AG04449 (cell line): ENCODE measurements at regions not wholly inside any gene's neighbourhood (a gene's known extent, or its start where the extent isn't known, plus 50 kb on each side); places are given as distances from the start of the nearest gene placed in this dataset.
"Not testable (repeated sequence)": the region's sequence is repeated elsewhere in the genome, so short reads cannot be mapped to it uniquely, and the experiment has no call there.

Source experiments
- CTCF ChIA-PET: fragments of 350-600 bp; formaldehyde crosslinking; extraction: SDS; loops from one replicate; lab custom pipeline; 2021; ENCODE audit warnings: antibody characterized with exemption; lab: Yijun Ruan, JAX
- POLR2A ChIA-PET: fragments of 400-600, 350-600 bp; formaldehyde crosslinking; extraction: SDS; loops from one replicate; lab custom pipeline; 2020; ENCODE audit warnings: antibody characterized with exemption, inconsistent platforms; lab: Yijun Ruan, JAX
- DNase-seq: peaks from one replicate; pipeline ENCODE4 v3.0.0-alpha.2; 2010; ENCODE audit warnings: low read depth, low spot score
- H3K4me3 ChIP-seq: 2 replicates; pipeline ENCODE4 v1.5.1; 2011; ENCODE audit warnings: low read depth, mild to moderate bottlenecking, control low read depth, low read length
- TF ChIP-seq, protein P1 (sequence below): IDR thresholded peaks from one replicate; pipeline ENCODE4 v1.5.1; 2011; ENCODE audit warnings: mild to moderate bottlenecking, moderate library complexity, low read length, control low read depth, inconsistent platforms; ENCODE audit not compliant: insufficient read depth; ENCODE audit errors: missing control alignments

DNA sequence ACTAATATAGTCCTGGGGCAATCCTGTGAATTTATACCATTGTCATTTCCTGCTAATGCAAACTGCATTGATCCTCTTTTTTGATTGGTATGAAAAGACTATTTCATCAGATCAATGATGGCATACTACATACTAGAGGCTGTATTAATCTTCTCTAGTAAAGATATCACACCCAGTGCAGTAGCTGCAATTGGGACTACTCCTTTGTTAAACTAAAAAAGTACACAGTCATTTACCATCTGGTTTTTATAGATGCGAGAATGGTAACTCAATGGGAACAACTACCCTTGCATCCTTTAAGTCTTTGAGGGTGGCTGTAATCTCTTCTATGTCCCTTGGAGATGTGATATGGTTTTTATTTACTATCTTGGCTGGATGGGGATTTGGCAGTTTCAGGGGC, 80.2 kb upstream of the STK38L start:
- no peak for DNase-seq
- H3K4me3 ChIP-seq, result no peak overlapping the region
- TF ChIP-seq, protein P1, sequence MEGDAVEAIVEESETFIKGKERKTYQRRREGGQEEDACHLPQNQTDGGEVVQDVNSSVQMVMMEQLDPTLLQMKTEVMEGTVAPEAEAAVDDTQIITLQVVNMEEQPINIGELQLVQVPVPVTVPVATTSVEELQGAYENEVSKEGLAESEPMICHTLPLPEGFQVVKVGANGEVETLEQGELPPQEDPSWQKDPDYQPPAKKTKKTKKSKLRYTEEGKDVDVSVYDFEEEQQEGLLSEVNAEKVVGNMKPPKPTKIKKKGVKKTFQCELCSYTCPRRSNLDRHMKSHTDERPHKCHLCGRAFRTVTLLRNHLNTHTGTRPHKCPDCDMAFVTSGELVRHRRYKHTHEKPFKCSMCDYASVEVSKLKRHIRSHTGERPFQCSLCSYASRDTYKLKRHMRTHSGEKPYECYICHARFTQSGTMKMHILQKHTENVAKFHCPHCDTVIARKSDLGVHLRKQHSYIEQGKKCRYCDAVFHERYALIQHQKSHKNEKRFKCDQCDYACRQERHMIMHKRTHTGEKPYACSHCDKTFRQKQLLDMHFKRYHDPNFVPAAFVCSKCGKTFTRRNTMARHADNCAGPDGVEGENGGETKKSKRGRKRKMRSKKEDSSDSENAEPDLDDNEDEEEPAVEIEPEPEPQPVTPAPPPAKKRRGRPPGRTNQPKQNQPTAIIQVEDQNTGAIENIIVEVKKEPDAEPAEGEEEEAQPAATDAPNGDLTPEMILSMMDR, result no peak
- ChIA-PET POLR2A (interaction anchor here (1.5 kb wide), 1 partner anchor 16 kb away, joined by 3 read pairs; no protein-coding TSS in a partner anchor), CTCF (interaction anchor here (0.9 to 2.7 kb wide), 3 partner anchors 17 to 22 kb away, joined by 3 to 9 read pairs (median 3); no protein-coding TSS in a partner anchor)

DNA sequence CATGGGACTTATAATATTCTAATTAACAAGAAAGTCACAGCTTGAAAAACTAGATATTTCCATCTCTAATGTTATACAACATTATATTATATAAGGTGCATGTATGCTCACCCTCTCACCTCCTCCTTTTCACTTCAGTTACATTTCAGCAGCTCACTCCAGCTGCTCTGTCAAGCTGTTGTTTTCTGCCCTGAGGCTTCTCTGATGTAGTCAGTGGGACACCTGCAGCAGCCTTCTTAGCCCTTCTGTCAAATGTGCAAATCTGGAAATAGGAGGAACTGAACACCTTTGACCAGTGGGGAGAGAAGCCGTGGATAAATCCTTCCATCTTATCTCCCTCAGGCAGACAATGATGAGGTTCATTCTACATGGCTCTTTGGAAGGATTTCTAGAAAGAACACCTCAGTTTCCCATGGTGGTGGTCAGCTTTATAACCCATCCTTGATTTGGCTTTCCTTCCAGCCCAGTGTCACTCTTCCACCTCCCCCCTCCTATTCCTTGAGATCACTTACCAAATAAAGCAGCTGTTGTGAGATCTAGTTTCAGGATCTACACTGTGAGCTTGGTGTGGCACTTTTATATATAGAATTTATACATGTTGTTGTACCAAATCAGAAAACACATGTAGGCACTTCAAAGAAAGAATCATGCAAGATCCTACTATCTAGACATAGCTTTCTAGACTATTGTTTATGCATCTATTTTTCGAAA, 79.6 kb upstream of the STK38L start:
- TF ChIP-seq, protein P1, result no peak
- ChIA-PET CTCF (interaction anchor here (0.6 to 2.7 kb wide), 5 partner anchors 16 to 276 kb away, joined by 3 to 9 read pairs (median 3); no protein-coding TSS in a partner anchor), POLR2A (interaction anchor here (0.7 to 1.5 kb wide), 2 partner anchors 15 to 188 kb away, joined by 3 to 4 read pairs; no protein-coding TSS in a partner anchor)
- no peak for DNase-seq
- H3K4me3 ChIP-seq, result no peak overlapping the region

GRCh38 chr12:27165958-27166357, 78.1 kb upstream of the STK38L start:
- CTCF ChIA-PET, POLR2A ChIA-PET, H3K4me3 ChIP-seq, DNase-seq: not testable (repeated sequence)

DNA sequence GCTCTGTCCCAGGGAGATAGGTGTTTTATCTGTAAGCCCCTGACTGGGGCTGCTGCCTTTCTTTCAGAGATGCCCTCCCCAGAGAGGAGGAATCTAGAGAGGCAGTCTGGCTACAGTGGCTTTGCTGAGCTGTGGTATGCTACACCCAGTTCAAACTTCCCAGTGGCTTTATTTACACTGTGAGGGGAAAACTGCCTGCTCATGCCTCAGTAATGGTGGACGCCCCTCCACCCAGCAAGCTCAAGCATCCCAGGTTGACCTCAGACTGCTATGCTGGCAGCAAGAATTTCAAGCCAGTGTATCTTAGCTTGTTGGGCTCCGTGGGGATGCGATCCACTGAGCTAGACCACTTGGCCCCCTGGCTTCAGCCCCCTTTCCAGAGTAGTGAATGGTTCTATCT, 72.6 kb upstream of the STK38L start:
- H3K4me3 ChIP-seq, DNase-seq, CTCF ChIA-PET: not testable (repeated sequence)
- POLR2A ChIA-PET, result interaction anchor here (1.7 kb wide), 1 partner anchor 8 kb away, joined by 4 read pairs; no protein-coding TSS in a partner anchor

- DNase-seq, result no peak
- ChIA-PET POLR2A (interaction anchor here (1.0 to 1.1 kb wide), 2 partner anchors 10 to 17 kb away, joined by 3 read pairs; no protein-coding TSS in a partner anchor), CTCF (interaction anchor here (0.8 to 2.4 kb wide), 6 partner anchors 10 to 161 kb away, joined by 3 to 10 read pairs (median 4); no protein-coding TSS in a partner anchor)
- TF ChIP-seq, protein P1, result no peak
- H3K4me3 ChIP-seq, result no peak overlapping the region
These were observed 67.3 kb upstream of the STK38L start for GRCh38 chr12:27176765-27177164.

DNA sequence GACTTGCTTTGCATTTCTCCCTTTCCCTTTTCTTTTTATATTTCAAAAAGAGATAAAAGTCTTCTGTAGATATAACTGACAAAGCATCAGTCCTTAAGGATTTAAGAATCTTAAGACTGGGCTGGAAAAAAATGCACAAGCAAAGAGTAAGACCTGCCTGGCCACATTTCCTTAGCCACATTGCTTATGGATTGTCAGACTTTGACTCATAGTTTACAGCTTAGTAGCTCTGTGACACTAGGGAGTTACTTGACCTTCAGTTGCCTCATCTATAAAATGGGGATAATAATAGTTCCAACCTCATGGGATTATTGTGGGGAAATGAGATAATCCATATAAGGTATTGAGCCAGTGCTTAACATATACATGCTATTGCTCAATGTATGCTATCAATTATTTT, 66.4 kb upstream of the STK38L start:
- TF ChIP-seq, protein P1, result no peak
- POLR2A ChIA-PET, result no interaction called here
- peak; percentile 73 for DNase-seq
- CTCF ChIA-PET, result interaction anchor here (0.9 to 2.4 kb wide), 6 partner anchors 9 to 129 kb away, joined by 3 to 10 read pairs (median 4); no protein-coding TSS in a partner anchor
- H3K4me3 ChIP-seq, result no peak overlapping the region

GRCh38 chr12:27178255-27178654, 65.8 kb upstream of the STK38L start:
- no peak overlapping the region for H3K4me3 ChIP-seq
- ChIA-PET CTCF (interaction anchor here (1.0 to 1.4 kb wide), 2 partner anchors 9 to 16 kb away, joined by 3 to 4 read pairs; no protein-coding TSS in a partner anchor), POLR2A (no interaction called here)
- TF ChIP-seq, protein P1, result no peak
- DNase-seq, result no peak
